K562 (cell line): ENCODE measurements at regions not wholly inside any gene's neighbourhood (a gene's known extent, or its start where the extent isn't known, plus 50 kb on each side); places are given as distances from the start of the nearest gene placed in this dataset.

Source experiments
- ATAC-seq: fragments of 200-7000 bp; cut with Tn5 transposase; 3 replicates; pipeline ENCODE4 v1.9.1; 2020; ENCODE audit warnings: moderate library complexity
- BruUV-seq: library from RNA; stranded (reverse); fragments of 400-500 nt; replicated peaks from 2 replicates; lab custom pipeline; 2021; lab: Mats Ljungman, UMichigan
- CTCF ChIA-PET: fragments of 300-600 bp; formaldehyde crosslinking; extraction: SDS; loops from one replicate; lab custom pipeline; 2021; ENCODE audit warnings: low intra/inter-chr PET ratio; lab: Yijun Ruan, JAX
- POLR2A ChIA-PET: fragments of 300-600, 350-650 bp; sonication (Branson Sonifier 250); formaldehyde crosslinking; extraction: SDS; loops from one replicate; lab custom pipeline; 2021; ENCODE audit warnings: antibody characterized with exemption, inconsistent platforms; lab: Yijun Ruan, JAX
- DNase-seq, 4 experiments: peaks; one replicate each; pipeline versions ENCODE4 v3.0.0 to v3.0.0-alpha.2; 2011 to 2018; ENCODE audit warnings: low spot score in 3 of 4, mixed read lengths in 3 of 4; ENCODE audit errors: extremely low read depth in 1 of 4
- FAIRE-seq: peaks from 2 replicates; lab custom pipeline; 2011; peaks lifted over from hg19 to GRCh38; lab: Jason Lieb, UNC
- H2AFZ ChIP-seq: 2 replicates; pipeline ENCODE4 v1.6.0; 2011; ENCODE audit warnings: low read depth, low read length, control low read depth, inconsistent platforms
- H3K27ac ChIP-seq: fragments of 200-600 bp; 3 replicates; pipeline ENCODE4 v1.8.0; 2011; ENCODE audit warnings: low read depth, mild to moderate bottlenecking, control low read depth, inconsistent platforms, low read length, moderate library complexity, mixed read lengths; ENCODE audit errors: extremely low read depth
- H3K27me3 ChIP-seq, 2 experiments: fragments of 300-600 bp in 1 of 2; 2 replicates in 1 of 2; 3 replicates in 1 of 2; pipeline versions ENCODE4 v1.6.0 to v1.8.0; 2011; ENCODE audit warnings: inconsistent platforms in 2 of 2, low read length in 2 of 2, mild to moderate bottlenecking in 1 of 2, mixed read lengths in 1 of 2, moderate library complexity in 1 of 2; ENCODE audit not compliant: control insufficient read depth in 2 of 2, insufficient read depth in 2 of 2
- H3K36me3 ChIP-seq: fragments of 300-600 bp; 3 replicates; pipeline ENCODE4 v1.8.0; 2011; ENCODE audit warnings: mild to moderate bottlenecking, low read length, inconsistent platforms; ENCODE audit not compliant: control insufficient read depth, insufficient read depth
- H3K4me1 ChIP-seq, 2 experiments: fragments of 200-600 bp in 1 of 2; replicated peaks in 1 of 2; 2 replicates in 1 of 2; 3 replicates in 1 of 2; pipeline versions ENCODE4 v1.5.1 to v1.8.0; 2011; ENCODE audit warnings: inconsistent platforms in 2 of 2, low read length in 2 of 2, mild to moderate bottlenecking in 1 of 2, mixed read lengths in 1 of 2, moderate library complexity in 1 of 2; ENCODE audit not compliant: control insufficient read depth in 2 of 2, insufficient read depth in 2 of 2
- H3K4me2 ChIP-seq: 2 replicates; pipeline ENCODE4 v1.6.1; 2011; ENCODE audit warnings: low read length, control low read depth, inconsistent platforms, mixed read lengths; ENCODE audit not compliant: insufficient read depth
- H3K4me3 ChIP-seq: fragments of 200-600 bp; sonication (generic), shearing (Covaris generic); 2 replicates; pipeline ENCODE4 v1.5.1; 2016; ENCODE audit warnings: control low read depth, inconsistent platforms
- H3K79me2 ChIP-seq: fragments of 200-600 bp; 3 replicates; pipeline ENCODE4 v1.8.0; 2011; ENCODE audit warnings: low read length, inconsistent platforms; ENCODE audit not compliant: control insufficient read depth, insufficient read depth
- H3K9ac ChIP-seq, 2 experiments: 2 replicates each; pipeline versions ENCODE4 v1.6.0 to v1.6.1; 2011; ENCODE audit warnings: low read depth in 2 of 2, low read length in 2 of 2, control low read depth in 1 of 2, inconsistent platforms in 1 of 2, mild to moderate bottlenecking in 1 of 2, mixed read lengths in 1 of 2; ENCODE audit not compliant: insufficient read depth in 1 of 2
- H3K9me1 ChIP-seq: one replicate; pipeline ENCODE4 v1.6.0; 2011; ENCODE audit warnings: inconsistent platforms, mild to moderate bottlenecking, low read length, moderate library complexity; ENCODE audit not compliant: control insufficient read depth, insufficient read depth
- H3K9me3 ChIP-seq: replicated peaks from 2 replicates; pipeline ENCODE4 v1.5.1; 2011; ENCODE audit warnings: low read depth, low read length, inconsistent platforms; ENCODE audit not compliant: control insufficient read depth, insufficient read depth
- H4K20me1 ChIP-seq: replicated peaks from 2 replicates; pipeline ENCODE4 v1.6.1; 2011; ENCODE audit warnings: low read length, inconsistent platforms, mixed read lengths; ENCODE audit not compliant: control insufficient read depth, insufficient read depth
- BMI1 ChIP-seq: fragments of 150-350 bp; IDR thresholded peaks from 2 replicates; pipeline ENCODE4 v1.6.1; 2014; ENCODE audit warnings: low read length
- CBX1 ChIP-seq: sonication (generic); IDR thresholded peaks from 2 replicates; pipeline ENCODE4 v1.6.1; 2016; ENCODE audit warnings: antibody characterized with exemption, low read depth, mild to moderate bottlenecking
- COPS2 ChIP-seq: fragments of 450-650 bp; conservative IDR thresholded peaks from 2 replicates; pipeline ENCODE4 v1.6.1; 2016; ENCODE audit warnings: mild to moderate bottlenecking, moderate library complexity
- DIDO1 ChIP-seq: fragments of 450-650 bp; IDR thresholded peaks from 2 replicates; pipeline ENCODE4 v1.6.1; 2016; ENCODE audit warnings: low read depth, missing biosample characterization, missing genetic modification characterization
- EWSR1 ChIP-seq: fragments of 450-650 bp; IDR thresholded peaks from 2 replicates; pipeline ENCODE4 v1.6.1; 2018; ENCODE audit warnings: borderline replicate concordance, mild to moderate bottlenecking, low read depth, moderate library complexity; ENCODE audit not compliant: partially characterized antibody
- HMG20B ChIP-seq: fragments of 250-450 bp; sonication (Bioruptor Pico); IDR thresholded peaks from 2 replicates; pipeline ENCODE4 v1.5.0; 2021; ENCODE audit warnings: mild to moderate bottlenecking
- MEF2A ChIP-seq: IDR thresholded peaks from 2 replicates; pipeline ENCODE4 v1.6.1; 2011; ENCODE audit warnings: low read depth, mild to moderate bottlenecking, low read length, moderate library complexity; ENCODE audit not compliant: control insufficient read depth
- NCOA2 ChIP-seq, 2 experiments: fragments of 450-650 bp; IDR thresholded peaks; 2 replicates each; pipeline ENCODE4 v1.6.1; 2018; ENCODE audit warnings: mild to moderate bottlenecking in 2 of 2, moderate library complexity in 1 of 2; ENCODE audit not compliant: partially characterized antibody in 2 of 2
- NR0B1 ChIP-seq: fragments of 450-650 bp; IDR thresholded peaks from one replicate; pipeline ENCODE4 v1.6.1; 2018; ENCODE audit warnings: mild to moderate bottlenecking, moderate library complexity; ENCODE audit not compliant: partially characterized antibody
- PHB2 ChIP-seq: fragments of 450-650 bp; IDR thresholded peaks from 2 replicates; pipeline ENCODE4 v1.6.1; 2017; ENCODE audit warnings: low read depth
- RBM17 ChIP-seq: fragments of 200-400 bp; formaldehyde crosslinking; IDR thresholded peaks from 2 replicates; pipeline ENCODE4 v1.6.1; 2017; ENCODE audit warnings: low read depth, mild to moderate bottlenecking, low read length, borderline replicate concordance
- SFPQ ChIP-seq: fragments of 200-400 bp; formaldehyde crosslinking; IDR thresholded peaks from 2 replicates; pipeline ENCODE4 v1.6.1; 2017; ENCODE audit warnings: mild to moderate bottlenecking, low read depth, low read length, moderate library complexity
- THRAP3 ChIP-seq: fragments of 450-650 bp; IDR thresholded peaks from 2 replicates; pipeline ENCODE4 v1.6.1; 2016; ENCODE audit warnings: mild to moderate bottlenecking, inconsistent platforms, borderline replicate concordance
- TSC22D4 ChIP-seq: fragments of 450-650 bp; IDR thresholded peaks from 2 replicates; pipeline ENCODE4 v1.6.1; 2016; ENCODE audit warnings: missing genetic modification characterization, missing biosample characterization, control low read depth
- VEZF1 ChIP-seq: fragments of 200-800 bp; sonication (Bioruptor generic); IDR thresholded peaks from 2 replicates; pipeline ENCODE4 v1.6.1; 2017; ENCODE audit warnings: missing genetic modification characterization, missing compliant biosample characterization
- ZNF174 ChIP-seq: fragments of 250-450 bp; sonication (Bioruptor Pico); IDR thresholded peaks from 2 replicates; pipeline ENCODE4 v1.4.0; 2020; ENCODE audit warnings: mild to moderate bottlenecking
- WGBS: fragments of 100-300 bp; shearing (Covaris generic); methylation state at CpG from one replicate; pipeline ENCODE4 v1.1.6; 2016; ENCODE audit warnings: low coverage, mixed read lengths; ENCODE audit not compliant: insufficient coverage; ENCODE audit errors: missing lambda C conversion rate; 5-methylcytosine and 5-hydroxymethylcytosine counted together
- in situ Hi-C: fragments of 300-500 bp; cut with MboI; formaldehyde crosslinking; loops from 4 replicates; pipeline ENCODE4 v1.15.0; 2018; ENCODE audit warnings: inconsistent platforms, mixed read lengths
- intact Hi-C: fragments of 100-400 bp; cut with micrococcal nuclease; formaldehyde crosslinking; loops from 2 replicates; pipeline ENCODE4 v1.14.2; 2022

GRCh38 chr4:63851496-63851895 lies 557.8 kb downstream of the TECRL start:
- no peaks in the 10 kb centered on the region for H3K9me3 ChIP-seq
- FAIRE-seq (no peak), DNase-seq (no peak), ATAC-seq (no peak)
- H3K9ac ChIP-seq: no peak overlapping the region
- POLR2A ChIA-PET: no interaction called here
- no peaks in the 10 kb centered on the region for H3K36me3 ChIP-seq
- TF ChIP-seq BMI1 (no peak), DIDO1 (no peak), CBX1 (no peak), HMG20B (CRISPR knock-in tag) (no peak), NCOA2 (IDR thresholded peaks at IDR 0.05; ENCODE audit: partially characterized antibody in 2 of 2) (no peak), MEF2A (no peak), NR0B1 (no peak), TSC22D4 (tag) (no peak), ZNF174 (CRISPR knock-in tag) (no peak), COPS2 (no peak), SFPQ (no peak), PHB2 (no peak), VEZF1 (CRISPR knock-in tag) (no peak), EWSR1 (no peak), RBM17 (no peak), THRAP3 (no peak)
- no peak overlapping the region for H3K27ac ChIP-seq
- H3K4me2 ChIP-seq: no peak overlapping the region
- intact Hi-C loops: loop anchor here (10.0 kb wide), 1 partner anchor 1257 kb away; no protein-coding TSS in a partner anchor
- H3K4me3 ChIP-seq: no peak overlapping the region
- H3K4me1 ChIP-seq: no peaks in the 10 kb centered on the region
- H2AFZ ChIP-seq: no peak overlapping the region
- 0% methylated on average over 2 of the region's 2 CpGs for WGBS
- in situ Hi-C loops: no loop called here
- no peaks in the 10 kb centered on the region for H3K79me2 ChIP-seq
- no peaks in the 10 kb centered on the region for H3K9me1 ChIP-seq
- no peaks in the 10 kb centered on the region for H3K27me3 ChIP-seq
- no TSS peak for BruUV-seq
- CTCF ChIA-PET: interaction anchor here (0.6 kb wide), 1 partner anchor 475 kb away, joined by 3 read pairs; no protein-coding TSS in a partner anchor
- H4K20me1 ChIP-seq: no peaks in the 10 kb centered on the region
